Stimulated activated CD4-positive, alpha-beta T cell treated with anti-CD3 and anti-CD28 coated beads, Interleukin-1b, Interleukin-23, amount 100 ng/mL, for 1 hour (primary cell): ENCODE measurements at regions not wholly inside any gene's neighbourhood (a gene's known extent, or its start where the extent isn't known, plus 50 kb on each side); places are given as distances from the start of the nearest gene placed in this dataset.
A peak's percentile ranks its signal among the peaks of the same experiment; 100 is the strongest.

Experiments
- DNase-seq, 2 donors: peaks; one replicate each; pipeline ENCODE4 v3.0.0-alpha.2; 2020; ENCODE audit warnings: low read depth in 2 of 2

DNA sequence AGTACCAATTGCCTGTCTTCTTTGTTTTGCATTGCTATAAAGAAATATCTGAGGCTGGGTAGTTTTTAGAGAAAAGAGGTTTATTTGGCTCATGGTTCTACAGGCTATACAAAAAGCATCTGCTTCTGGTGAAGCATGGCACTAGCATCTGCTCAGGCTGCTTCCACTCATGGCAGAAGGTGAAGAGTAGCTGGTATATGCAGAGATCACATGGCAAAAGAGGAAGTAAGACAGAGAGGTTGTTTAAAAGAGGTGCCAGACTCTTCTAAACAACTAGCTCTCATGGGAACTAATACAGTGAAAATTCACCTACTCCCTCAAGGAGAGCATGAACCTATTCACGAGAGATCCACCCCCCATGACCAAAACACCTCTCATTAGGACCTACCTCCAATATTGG is 56.7 kb upstream of the GUCA2B start:
- DNase-seq: no peak

DNA sequence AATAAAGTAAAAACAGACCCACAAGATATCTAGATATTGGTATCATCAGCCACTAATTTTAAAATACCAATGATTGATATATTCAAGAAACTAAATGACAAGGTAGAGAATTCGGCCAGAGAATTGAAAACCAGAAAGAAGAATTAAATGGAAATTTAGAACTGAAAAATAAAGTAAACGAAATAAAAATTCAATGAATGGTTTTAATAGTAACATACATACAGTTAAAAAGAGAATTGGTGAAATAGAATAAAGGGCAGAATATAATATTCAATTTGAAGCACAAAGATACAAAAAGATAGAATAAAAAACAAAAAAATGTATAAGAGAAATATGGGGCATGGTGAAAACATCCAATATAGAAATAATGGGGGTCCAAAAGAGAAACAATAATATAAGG is 64.0 kb upstream of the GUCA2B start:
- no peak for DNase-seq

DNA sequence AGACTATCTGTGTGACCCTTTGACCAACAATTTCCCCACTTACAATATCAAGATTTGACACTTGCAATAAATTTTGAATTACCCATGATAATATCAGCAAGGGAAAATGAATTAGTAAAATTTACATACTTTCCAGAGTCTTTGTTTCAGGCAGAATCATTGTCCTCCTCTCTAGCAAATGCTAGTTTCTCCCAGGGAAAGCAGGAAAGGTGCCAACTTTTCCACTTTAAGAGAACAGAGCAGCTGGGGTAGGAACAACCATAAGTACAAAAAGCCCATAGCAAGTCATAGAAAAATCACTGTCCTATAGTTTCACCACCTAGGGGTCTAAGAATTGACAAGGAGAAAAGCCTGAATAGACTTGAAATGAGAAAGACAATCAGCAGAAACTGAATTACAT is 67.1 kb upstream of the GUCA2B start:
- no peak for DNase-seq

DNA sequence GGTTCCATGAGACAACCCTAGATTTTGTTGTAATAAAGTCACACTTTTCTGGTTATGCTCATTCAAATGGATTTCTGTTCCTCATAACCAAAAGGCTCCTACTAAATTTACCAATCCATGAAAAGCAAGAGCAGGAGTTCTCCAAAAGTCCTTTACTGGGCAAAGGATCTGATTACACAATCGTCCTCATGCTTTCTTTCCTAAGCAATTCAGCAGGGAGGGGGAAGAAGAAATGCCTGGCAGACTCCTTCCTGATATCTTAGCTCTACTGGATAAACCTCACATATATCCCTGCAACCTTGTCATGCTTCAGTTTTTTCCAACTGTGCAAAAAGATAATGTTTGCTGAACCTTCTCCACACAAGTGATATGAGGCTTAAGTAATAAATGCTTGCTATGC is 67.6 kb upstream of the GUCA2B start:
- DNase-seq: no peak

DNA sequence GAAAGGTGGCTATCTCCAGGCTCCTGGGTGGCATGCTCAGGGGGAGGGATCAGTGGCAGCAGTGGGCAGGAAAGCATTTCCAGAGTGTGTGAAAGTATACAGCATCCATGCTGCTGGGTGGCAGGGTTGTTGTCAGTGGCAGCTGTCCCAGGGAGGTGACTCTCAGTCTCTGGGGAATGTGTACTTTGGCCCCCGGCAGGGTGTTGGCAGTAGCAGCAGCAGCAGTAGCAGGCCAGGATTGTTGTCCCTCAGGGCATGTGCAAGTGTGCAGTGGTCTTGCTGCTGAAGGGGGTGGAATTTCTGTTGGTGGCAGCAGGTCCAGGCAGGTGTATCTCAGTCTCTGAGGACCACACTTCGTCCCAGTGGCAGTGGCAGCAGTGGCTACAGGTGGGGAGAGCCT is 71.7 kb upstream of the GUCA2B start:
- DNase-seq: no peak

DNA sequence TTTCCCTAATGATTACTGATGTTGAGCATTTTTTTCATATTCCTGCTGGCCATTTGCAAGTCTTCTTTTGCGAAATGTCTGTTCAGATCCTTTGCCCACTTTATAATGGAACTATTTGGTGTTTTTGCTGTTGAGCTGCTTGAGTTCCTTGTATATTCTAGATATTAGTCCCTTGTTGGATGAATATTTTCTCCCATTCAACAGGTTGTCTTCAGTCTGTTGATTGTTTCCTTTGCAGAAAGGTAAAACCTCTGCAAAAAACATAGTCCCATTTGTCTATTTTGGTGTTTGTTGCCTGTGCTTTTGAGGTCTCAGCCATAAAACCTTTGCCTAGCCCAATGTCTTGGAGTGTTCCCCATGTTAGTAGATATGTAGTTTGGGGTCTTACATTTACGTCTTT is 78.0 kb upstream of the GUCA2B start:
- no peak for DNase-seq

DNA sequence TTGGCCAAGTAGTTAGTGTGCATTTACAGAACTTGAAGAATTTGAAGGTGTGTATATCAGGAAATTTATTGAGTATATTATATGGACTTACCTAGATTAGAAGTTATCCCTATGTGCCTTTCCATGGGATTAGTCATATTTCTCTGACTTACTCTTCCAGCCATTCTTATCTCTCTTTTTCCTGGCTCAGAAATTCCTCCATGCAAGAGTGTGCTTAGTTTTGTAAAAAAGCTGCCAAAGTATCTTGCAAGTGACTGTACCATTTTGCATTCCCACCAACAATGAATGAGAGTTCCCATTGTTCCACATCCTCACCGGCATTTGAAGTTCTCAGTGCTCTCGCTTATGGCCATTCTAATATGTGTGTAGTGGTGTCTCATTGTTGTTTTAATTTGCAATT is 82.2 kb upstream of the GUCA2B start:
- no peak for DNase-seq

DNA sequence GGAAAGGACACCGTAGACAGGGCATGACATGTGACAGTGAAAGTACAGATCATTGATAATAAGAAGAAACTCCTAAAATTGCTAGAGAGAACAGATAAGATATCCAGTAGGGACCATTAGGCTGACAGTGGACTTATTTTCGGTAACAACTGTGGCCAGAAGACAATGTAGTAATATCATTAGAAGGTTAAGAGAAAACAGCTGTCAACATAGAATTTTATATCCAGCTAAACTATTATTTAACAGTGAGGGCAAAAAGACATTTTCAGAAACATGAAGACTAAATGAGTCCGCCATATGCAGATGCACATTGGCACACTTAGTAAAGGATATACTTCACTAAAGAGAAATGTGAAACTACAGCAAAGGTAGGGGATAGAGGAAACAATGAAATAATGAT is 95.4 kb upstream of the GUCA2B start:
- DNase-seq: no peak

DNA sequence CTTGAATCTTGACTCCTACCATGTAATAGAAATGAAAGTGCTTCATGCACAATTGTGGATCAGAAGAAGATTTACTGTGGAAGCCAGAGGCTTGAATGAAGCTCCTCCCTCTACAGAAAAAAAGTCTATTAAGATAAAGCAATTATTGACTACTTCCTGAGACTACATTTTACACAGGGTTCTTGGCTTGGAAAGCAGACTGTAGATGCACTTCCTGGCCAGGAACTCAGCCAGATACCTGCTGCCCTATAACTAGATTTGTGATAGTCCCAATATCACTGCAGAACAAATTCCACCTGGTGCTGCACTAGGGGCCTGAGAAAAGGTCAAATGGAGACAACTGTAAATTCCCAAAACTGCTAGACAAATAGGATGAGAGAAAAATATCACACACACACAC is 96.8 kb upstream of the GUCA2B start:
- DNase-seq: no peak

DNA sequence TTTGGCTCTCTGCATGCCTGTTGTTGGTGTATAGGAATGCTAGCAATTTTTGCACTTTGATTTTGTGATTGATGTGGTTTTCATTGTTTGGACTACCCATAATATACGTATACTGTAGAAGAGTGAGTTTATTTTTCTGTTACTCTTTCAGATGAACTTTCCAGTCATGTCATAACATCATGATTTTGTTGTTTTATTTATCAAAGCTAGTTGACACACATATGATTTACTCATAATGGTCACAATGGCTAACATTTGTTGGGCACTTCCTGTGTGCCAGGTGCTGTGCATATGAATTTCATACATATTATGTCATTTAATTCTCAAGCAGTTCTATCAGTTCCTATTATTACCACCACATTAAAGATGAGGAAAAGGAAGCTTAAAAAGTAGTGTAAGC is 98.1 kb upstream of the GUCA2B start:
- no peak for DNase-seq

DNA sequence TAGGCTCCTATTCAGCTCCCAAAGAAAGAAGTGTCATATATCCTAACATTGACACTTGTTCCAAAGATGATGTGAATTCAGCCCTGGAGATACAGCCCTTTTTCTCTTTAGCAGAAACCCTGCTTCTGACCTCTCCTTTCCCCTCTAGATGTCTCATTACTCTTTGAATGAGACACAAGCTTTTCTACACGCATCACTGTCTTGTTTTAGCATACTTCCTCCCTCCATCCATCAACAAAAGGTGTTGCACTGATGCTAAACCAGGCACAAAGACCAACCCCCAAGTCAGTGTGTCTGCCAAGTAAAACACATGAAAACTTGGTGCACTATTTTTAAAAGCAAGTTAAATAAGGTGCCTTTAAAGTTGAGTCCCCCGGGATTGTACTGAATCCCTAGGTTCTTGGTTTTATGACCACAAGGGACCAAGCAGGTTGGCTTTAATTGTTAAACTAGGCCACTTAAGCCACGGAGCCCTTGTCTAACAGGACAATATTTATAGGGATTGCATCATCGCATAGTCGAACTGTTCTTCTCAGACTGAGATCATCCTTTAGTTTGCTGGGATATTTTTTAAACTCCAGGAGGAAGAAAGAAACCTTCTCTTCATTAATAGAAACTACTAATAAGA is 101.0 kb upstream of the GUCA2B start:
- DNase-seq: no peak

DNA sequence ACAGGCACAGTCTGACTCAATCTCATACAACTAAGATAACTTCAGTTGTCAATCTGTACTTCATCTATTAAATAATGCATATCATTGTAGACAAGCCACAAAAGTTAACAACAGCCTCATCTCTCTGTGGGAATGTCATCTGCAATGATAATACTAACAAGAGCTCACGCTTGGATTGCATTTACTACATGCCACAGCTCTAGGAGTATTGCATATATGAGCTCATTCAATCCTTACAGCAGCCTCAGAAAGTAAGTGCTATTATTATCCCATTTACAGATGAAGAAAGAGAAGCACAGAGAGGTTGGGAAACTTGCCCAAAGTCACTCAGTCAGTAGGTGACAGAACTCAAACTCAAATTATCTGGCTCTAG is 105.7 kb upstream of the GUCA2B start:
- no peak for DNase-seq

DNA sequence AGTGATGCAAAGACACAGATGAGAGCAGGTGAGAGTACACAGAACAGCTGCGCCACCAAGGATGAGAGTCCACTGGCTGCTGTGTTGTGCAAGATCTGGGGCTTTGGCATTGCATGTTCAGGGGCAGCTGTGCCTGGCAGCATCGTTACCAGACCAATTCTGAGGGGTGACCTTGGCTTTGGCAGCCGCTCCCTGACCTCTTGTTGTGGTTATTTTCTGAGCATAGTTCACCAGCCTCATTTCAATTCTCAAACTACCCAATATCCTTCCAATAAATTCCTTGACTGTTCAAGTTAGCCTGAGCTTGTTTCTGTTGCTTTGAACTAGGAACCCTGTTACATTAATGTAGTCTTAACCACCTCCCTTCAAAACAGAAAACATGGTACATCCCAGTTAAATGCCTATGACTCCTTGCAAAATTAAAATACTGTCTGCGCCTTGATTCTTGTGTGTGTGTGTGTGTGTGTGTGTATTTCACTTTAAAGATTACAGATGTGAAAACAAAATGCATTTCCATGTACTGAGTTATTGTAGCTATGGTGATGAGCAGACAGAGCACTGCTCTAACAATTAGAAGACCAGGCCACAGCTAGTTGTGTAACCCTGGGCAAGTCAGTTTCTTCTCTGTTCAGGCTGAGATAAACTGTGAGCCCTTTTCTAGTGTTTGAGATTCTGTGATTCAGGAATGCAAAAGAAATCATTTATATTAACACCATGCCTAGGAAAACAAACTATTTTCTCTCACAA is 106.3 kb upstream of the GUCA2B start:
- DNase-seq: no peak

DNA sequence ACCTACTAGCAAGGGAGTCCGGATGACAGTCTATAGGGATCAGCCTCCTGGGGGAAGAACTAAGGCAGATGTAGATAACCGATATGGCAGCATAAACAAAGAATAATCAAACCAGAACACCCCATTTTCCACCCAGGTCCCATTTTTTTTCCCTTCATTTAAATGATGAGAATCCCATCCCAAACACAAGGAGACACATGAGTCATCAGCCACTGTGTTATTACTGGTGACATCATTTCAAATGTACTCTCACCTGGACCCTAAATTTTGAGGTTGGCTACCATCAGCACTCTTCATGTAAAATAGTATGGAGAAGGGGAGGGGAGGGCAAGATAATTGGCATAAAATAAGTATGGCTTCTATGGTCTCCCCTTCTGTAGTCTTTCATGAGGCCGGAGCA is 108.9 kb upstream of the GUCA2B start:
- no peak for DNase-seq

DNA sequence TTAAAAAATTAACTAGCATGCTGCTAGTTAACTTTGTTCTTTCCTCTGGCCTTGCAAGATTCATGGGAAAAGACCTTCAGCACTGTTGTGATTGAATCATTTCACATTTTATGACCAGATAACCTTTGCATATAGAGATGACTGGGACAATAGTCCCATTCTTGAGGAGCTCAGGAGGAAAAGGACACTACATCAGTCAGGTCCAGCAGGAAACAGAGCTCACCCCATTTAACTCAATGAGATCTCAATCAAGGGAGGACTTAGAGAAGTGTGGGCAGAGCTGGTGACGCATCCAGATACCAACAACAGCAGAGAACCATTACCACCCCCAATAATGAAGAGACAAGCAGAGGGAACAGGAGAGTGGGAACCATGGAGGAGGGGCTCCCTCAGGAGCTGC is 109.4 kb upstream of the GUCA2B start:
- no peak for DNase-seq

DNA sequence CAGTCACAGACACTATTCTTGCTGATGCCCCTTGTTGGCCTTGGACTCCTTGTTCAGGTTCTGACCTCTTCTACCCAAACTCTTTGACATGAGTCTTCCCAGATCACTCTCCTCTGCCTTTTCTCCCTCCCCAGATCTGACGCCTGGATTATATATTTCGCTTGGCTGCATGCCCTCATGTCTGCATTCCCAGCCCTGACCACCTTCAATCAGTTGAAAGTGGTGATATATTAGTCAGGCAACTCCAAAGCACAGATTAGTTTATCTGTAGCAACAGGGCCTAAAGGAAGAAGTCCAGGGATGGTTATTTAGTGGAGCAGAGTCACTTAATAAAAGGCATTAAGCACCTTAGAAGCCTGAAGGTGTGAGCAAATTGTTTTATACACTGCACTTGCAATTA is 110.0 kb upstream of the GUCA2B start:
- no peak for DNase-seq

DNA sequence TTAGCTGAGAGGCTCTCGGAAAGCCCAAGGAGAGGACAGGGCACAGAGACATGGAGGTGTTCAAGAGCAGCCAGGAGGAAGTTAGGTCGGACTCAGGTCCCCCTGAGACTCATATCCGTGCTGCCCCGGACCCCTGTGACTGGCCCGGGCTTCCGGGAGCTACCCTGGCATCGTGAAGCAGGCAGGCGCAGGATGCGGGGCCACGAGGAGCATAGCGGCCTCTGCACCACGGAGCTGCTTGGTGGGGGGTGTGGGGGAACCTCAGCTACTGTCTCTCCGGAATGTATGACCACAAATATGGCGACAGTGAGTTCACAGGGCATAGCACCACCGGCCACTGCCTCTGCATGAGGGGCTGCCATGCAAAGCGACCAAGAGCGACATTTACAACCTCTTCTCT is 112.2 kb upstream of the GUCA2B start:
- DNase-seq: no peak

DNA sequence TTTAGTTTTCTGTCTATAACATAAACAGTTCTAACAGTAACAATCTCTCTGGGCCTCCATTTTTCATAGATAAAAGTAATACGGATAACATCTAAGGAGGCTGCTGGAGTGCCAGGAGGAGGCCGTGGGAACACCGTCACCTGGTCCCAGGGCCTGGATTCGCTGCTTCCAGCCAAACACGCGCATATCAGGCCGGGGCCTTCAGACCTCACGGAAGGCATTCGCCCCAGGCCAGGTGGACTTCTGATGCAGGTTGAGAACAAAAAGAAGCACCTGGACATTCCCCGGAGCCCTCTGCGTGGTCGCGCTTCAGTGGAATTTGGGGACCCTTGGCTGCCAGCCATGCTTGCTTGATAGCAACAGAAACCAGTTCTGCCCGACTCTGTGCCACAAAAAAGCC is 113.1 kb upstream of the GUCA2B start:
- DNase-seq: no peak

DNA sequence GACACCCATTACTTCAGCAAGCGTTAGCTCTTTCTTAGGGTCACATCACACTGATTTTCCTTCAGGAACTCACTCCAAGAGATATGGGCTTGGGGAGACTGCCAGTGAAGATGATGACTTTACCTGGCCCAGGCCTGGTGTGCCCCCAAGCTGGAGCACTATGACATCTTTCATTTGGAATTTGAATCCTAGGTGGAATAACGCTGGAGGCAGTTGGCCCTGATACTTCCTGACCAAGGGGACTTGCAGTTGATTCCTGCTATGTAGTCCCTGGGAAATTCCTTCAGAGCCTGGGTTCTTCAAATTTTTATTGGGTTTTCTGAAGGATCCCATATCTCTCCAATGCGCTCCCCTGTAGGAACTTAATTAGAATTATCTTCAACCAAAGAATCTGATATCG is 114.9 kb upstream of the GUCA2B start:
- no peak for DNase-seq

DNA sequence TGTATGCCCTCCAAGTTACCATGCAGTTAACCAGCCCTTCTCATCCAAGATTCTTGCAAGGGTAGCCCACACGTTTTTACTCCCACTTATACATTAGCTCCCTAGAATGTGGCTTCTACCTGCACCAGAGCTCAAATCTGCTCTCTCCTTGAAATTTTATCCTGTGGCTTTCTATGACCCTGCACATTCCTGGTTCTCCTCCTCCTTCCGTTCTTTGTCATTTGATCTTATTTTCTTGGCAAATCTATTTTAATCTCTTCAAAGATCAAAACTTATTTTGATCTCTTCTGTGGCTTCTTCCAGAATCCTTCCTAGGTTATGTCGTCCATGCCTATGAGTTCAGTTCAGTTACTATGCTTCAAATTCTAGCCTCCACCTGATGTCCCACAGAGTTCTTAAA is 115.6 kb upstream of the GUCA2B start:
- no peak for DNase-seq

DNA sequence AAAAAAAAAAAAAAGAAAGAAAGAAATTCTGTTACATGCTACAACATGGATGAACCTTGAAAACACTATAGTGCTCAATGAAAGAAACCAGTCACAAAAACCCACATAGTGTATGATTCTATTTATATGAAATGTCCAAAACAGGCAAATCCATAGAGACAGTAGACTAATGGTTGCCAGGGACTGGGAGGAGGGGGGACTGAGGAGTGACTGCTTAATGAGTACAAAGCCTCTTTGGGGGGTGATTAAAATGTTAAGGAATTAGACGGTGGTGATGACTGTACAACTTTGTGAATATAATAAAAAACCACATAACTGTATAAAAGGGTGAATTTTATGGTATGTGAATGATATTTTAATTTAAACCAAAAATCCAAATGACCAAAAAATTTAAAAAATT is 116.0 kb upstream of the GUCA2B start:
- no peak for DNase-seq

DNA sequence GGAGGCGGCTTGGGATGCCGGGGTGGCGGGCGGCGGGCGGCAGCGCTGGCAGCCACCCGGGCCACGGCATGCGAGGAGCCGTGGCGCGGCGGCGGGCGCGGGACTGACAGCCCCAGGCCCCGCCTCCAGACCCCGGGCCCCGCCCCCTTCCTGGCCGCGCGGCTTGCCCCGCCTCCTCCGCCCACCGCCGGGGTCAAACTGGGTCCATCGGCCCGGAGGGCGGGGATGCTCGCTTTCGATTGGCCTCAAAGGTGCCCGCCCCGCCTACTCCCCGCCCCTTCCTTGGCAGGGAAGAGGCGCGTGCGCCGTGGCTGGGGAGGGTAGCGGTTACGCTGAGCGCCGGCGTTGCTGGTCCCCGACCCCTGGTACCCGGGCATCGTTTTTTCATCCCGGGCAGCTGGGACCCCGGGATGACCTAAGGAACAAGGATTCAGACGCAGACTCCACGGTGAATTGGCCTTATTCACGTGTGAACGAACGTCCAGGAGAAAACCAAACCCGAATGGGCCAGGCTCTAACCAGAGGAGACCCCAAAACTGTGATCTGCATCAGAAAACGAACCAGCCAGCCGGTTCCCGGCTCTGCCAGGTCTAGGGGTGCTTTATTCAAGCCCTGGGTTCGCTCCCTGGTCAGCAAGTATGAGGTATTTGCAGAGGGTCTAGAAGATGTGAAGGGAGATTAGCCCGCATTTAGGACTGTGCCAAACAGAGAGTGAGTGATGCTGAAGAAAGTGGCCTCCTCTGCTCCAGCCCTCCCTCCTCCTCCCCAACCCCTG is 117.2 kb upstream of the GUCA2B start:
- peak; percentile 95 to 99 for DNase-seq

DNA sequence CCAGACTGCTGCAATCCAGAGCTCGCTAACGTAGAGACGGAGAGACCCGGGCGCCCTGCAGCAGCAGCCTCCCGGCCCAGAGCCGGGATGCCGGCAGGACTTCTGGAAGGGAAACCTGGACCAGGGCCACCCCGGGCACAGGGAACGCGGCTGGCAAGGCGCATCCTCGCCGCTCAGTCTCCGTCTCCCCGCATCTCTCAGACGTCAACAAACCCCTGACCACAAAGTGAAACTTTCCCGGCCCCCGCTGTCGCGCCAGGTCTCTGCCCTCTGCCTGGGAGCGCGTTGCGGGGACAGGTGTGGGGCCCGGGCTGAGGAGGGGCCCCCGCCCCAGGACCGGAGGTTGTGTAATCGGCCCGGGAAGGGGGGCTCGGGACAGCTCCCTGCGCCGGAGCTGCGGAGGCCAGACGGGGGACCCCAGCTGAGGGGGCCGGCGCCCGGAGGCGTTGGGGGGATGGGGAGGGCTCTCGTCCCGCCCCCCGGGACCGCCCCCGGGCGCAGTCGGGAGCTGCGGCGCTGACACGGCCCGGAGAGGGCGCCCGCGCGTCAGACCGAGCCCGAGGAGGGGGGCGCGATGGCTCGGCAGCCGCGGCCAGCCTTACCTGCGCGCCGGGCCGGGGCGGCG is 116.6 kb upstream of the HIVEP3 start:
- peak in 1 of 2 donors; percentile 19 for DNase-seq
